SK-N-SH (cell line): ENCODE measurements at regions not wholly inside any gene's neighbourhood (a gene's known extent, or its start where the extent isn't known, plus 50 kb on each side); places are given as distances from the start of the nearest gene placed in this dataset.

Source experiments
- CTCF ChIA-PET: fragments of 300-600, 350-600 bp; formaldehyde crosslinking; extraction: SDS; loops from one replicate; lab custom pipeline; 2021; lab: Yijun Ruan, JAX
- POLR2A ChIA-PET: fragments of 350-600 bp; sonication (Branson Sonifier 250); formaldehyde crosslinking; extraction: SDS; loops from one replicate; lab custom pipeline; 2020; ENCODE audit warnings: antibody characterized with exemption, inconsistent platforms; lab: Yijun Ruan, JAX
- DNase-seq: peaks from one replicate; pipeline ENCODE4 v3.0.0; 2012
- H2AFZ ChIP-seq: fragments of 200-600 bp; sonication (generic); 2 replicates; pipeline ENCODE4 v1.8.1; 2016; ENCODE audit warnings: antibody characterized with exemption, mild to moderate bottlenecking, low read depth
- H3F3A ChIP-seq: fragments of 200-600 bp; sonication (generic); replicated peaks from 2 replicates; pipeline ENCODE3; 2016; ENCODE audit warnings: antibody characterized with exemption, mild to moderate bottlenecking; ENCODE audit not compliant: insufficient read depth
- H3K27ac ChIP-seq, 2 experiments: fragments of 200-500 bp in 1 of 2; fragments of 200-600 bp in 1 of 2; sonication (Bioruptor generic) in 1 of 2; sonication (generic), shearing (Covaris generic) in 1 of 2; 2 replicates each; pipeline versions ENCODE4 v1.5.1 to v1.6.1; 2014 to 2016; ENCODE audit warnings: low read depth in 2 of 2, inconsistent platforms in 1 of 2, low read length in 1 of 2, mild to moderate bottlenecking in 1 of 2, mixed read lengths in 1 of 2
- H3K27me3 ChIP-seq: fragments of 200-600 bp; sonication (generic), shearing (Covaris generic); 2 replicates; pipeline ENCODE4 v1.6.1; 2016; ENCODE audit warnings: mixed run types; ENCODE audit not compliant: insufficient read depth
- H3K36me3 ChIP-seq, 2 experiments: fragments of 200-500 bp in 1 of 2; fragments of 200-600 bp in 1 of 2; sonication (Bioruptor generic) in 1 of 2; sonication (generic) in 1 of 2; replicated peaks in 1 of 2; 2 replicates each; pipeline versions ENCODE3 to v1.5.1; 2014 to 2016; ENCODE audit warnings: low read length in 1 of 2, mild to moderate bottlenecking in 1 of 2; ENCODE audit not compliant: insufficient read depth in 2 of 2, control insufficient read depth in 1 of 2
- H3K4me1 ChIP-seq, 2 experiments: fragments of 200-500 bp in 1 of 2; fragments of 200-600 bp in 1 of 2; sonication (Bioruptor generic) in 1 of 2; sonication (generic), shearing (Covaris generic) in 1 of 2; 2 replicates each; pipeline versions ENCODE4 v1.5.1 to v1.6.1; 2014 to 2016; ENCODE audit warnings: low read depth in 1 of 2, low read length in 1 of 2, mixed run types in 1 of 2; ENCODE audit not compliant: insufficient read depth in 2 of 2, control insufficient read depth in 1 of 2
- H3K4me2 ChIP-seq: fragments of 200-600 bp; sonication (generic), shearing (Covaris generic); 2 replicates; pipeline ENCODE4 v1.6.1; 2017; ENCODE audit warnings: mixed run types
- H3K4me3 ChIP-seq, 2 experiments: fragments of 200-500 bp in 1 of 2; fragments of 200-600 bp in 1 of 2; sonication (Bioruptor generic) in 1 of 2; sonication (generic), shearing (Covaris generic) in 1 of 2; 2 replicates each; pipeline versions ENCODE4 v1.5.1 to v1.8.1; 2014 to 2016; ENCODE audit warnings: low read depth in 2 of 2, inconsistent platforms in 1 of 2, low read length in 1 of 2, mild to moderate bottlenecking in 1 of 2, mixed read lengths in 1 of 2, moderate library complexity in 1 of 2
- H3K79me2 ChIP-seq: fragments of 200-600 bp; sonication (generic); 2 replicates; pipeline ENCODE4 v1.8.1; 2017; ENCODE audit warnings: mild to moderate bottlenecking; ENCODE audit not compliant: insufficient read depth
- H3K9ac ChIP-seq: fragments of 200-600 bp; sonication (generic); 2 replicates; pipeline ENCODE4 v1.6.1; 2017; ENCODE audit warnings: mixed run types
- H3K9me2 ChIP-seq: fragments of 200-600 bp; sonication (generic); 2 replicates; pipeline ENCODE4 v1.6.1; 2017; ENCODE audit warnings: mixed run types
- H3K9me3 ChIP-seq: fragments of 200-600 bp; sonication (generic); 2 replicates; pipeline ENCODE4 v1.6.1; 2017; ENCODE audit warnings: mixed run types, mild to moderate bottlenecking, moderate library complexity
- H4K20me1 ChIP-seq: fragments of 200-600 bp; sonication (generic); 2 replicates; pipeline ENCODE4 v1.6.1; 2017; ENCODE audit warnings: mild to moderate bottlenecking, mixed run types; ENCODE audit not compliant: insufficient read depth
- EZH2phosphoT487 ChIP-seq: fragments of 200-600 bp; sonication (generic); IDR thresholded peaks from 2 replicates; pipeline ENCODE4 v1.6.1; 2017; ENCODE audit warnings: low read depth, mixed run types, mild to moderate bottlenecking, antibody characterized with exemption, moderate library complexity, borderline replicate concordance
- GABPA ChIP-seq: IDR thresholded peaks from 2 replicates; pipeline ENCODE4 v1.4.0; 2012; ENCODE audit warnings: low read depth, mild to moderate bottlenecking
- MAX ChIP-seq: IDR thresholded peaks from 2 replicates; pipeline ENCODE4 v1.4.0; 2012; ENCODE audit warnings: low read depth
- MXI1 ChIP-seq: IDR thresholded peaks from 2 replicates; pipeline ENCODE4 v1.6.1; 2012; ENCODE audit warnings: mild to moderate bottlenecking, low read depth, low read length, improper control_type of control experiment
- POLR2AphosphoS5 ChIP-seq: IDR thresholded peaks from 2 replicates; pipeline ENCODE4 v1.6.1; 2012; ENCODE audit warnings: low read depth, low read length
- RCOR1 ChIP-seq: fragments of 150-350 bp; IDR thresholded peaks from 2 replicates; pipeline ENCODE4 v1.6.1; 2017; ENCODE audit warnings: antibody characterized with exemption, low read length
- RFX5 ChIP-seq: IDR thresholded peaks from 2 replicates; pipeline ENCODE4 v1.6.1; 2012; ENCODE audit warnings: mild to moderate bottlenecking, improper control_type of control experiment, low read length
- RXRA ChIP-seq: IDR thresholded peaks from 2 replicates; pipeline ENCODE4 v1.4.0; 2012; ENCODE audit warnings: low read depth, mild to moderate bottlenecking, borderline replicate concordance
- TCF12 ChIP-seq: IDR thresholded peaks from 2 replicates; pipeline ENCODE4 v1.4.0; 2012
- TEAD4 ChIP-seq: IDR thresholded peaks from 2 replicates; pipeline ENCODE4 v1.4.0; 2012; ENCODE audit warnings: mild to moderate bottlenecking, borderline replicate concordance; ENCODE audit not compliant: insufficient read depth
- USF1 ChIP-seq: IDR thresholded peaks from 2 replicates; pipeline ENCODE4 v1.4.0; 2012; ENCODE audit warnings: low read depth, borderline replicate concordance
- YY1 ChIP-seq: IDR thresholded peaks from 2 replicates; pipeline ENCODE4 v1.4.0; 2012; ENCODE audit warnings: low read depth, mild to moderate bottlenecking
- ZBTB33 ChIP-seq: IDR thresholded peaks from 2 replicates; pipeline ENCODE4 v1.4.0; 2012; ENCODE audit warnings: low read depth, borderline replicate concordance
- WGBS: methylation state at CpG from one replicate; pipeline ENCODE4 v1.1.6; 2017; ENCODE audit warnings: low lambda C conversion rate; 5-methylcytosine and 5-hydroxymethylcytosine counted together
- TF ChIP-seq, protein P1 (sequence below): IDR thresholded peaks from 2 replicates; pipeline ENCODE4; 2012
- TF ChIP-seq, protein P2 (sequence below): fragments of 200-600 bp; sonication (generic); IDR thresholded peaks from 2 replicates; pipeline ENCODE4 v1.6.1; 2017; ENCODE audit warnings: antibody characterized with exemption, mild to moderate bottlenecking, moderate library complexity
- TF ChIP-seq, protein P3 (sequence below): fragments of 150-350 bp; IDR thresholded peaks from 2 replicates; pipeline ENCODE4 v1.6.1; 2016; ENCODE audit warnings: mild to moderate bottlenecking, low read depth, low read length

- Histone ChIP-seq H3K9ac (no peak overlapping the region), H3F3A (no peaks in the 10 kb centered on the region), H3K4me3 (no peak overlapping the region), H4K20me1 (no peaks in the 10 kb centered on the region), H3K4me1 (no peaks in the 10 kb centered on the region), H3K27ac (no peak overlapping the region), H3K4me2 (no peak overlapping the region), H2AFZ (no peak overlapping the region), H3K9me3 (no peaks in the 10 kb centered on the region), H3K79me2 (no peaks in the 10 kb centered on the region), H3K9me2 (no peaks in the 10 kb centered on the region), H3K27me3 (no peaks in the 10 kb centered on the region), H3K36me3 (no peaks in the 10 kb centered on the region)
- TF ChIP-seq RXRA (no peak), TCF12 (no peak), RFX5 (no peak), MAX (no peak), TEAD4 (no peak), RCOR1 (no peak), USF1 (no peak)
- TF ChIP-seq, protein P1, sequence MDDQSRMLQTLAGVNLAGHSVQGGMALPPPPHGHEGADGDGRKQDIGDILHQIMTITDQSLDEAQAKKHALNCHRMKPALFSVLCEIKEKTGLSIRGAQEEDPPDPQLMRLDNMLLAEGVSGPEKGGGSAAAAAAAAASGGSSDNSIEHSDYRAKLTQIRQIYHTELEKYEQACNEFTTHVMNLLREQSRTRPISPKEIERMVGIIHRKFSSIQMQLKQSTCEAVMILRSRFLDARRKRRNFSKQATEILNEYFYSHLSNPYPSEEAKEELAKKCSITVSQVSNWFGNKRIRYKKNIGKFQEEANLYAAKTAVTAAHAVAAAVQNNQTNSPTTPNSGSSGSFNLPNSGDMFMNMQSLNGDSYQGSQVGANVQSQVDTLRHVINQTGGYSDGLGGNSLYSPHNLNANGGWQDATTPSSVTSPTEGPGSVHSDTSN, result no peak
- TF ChIP-seq, protein P2, sequence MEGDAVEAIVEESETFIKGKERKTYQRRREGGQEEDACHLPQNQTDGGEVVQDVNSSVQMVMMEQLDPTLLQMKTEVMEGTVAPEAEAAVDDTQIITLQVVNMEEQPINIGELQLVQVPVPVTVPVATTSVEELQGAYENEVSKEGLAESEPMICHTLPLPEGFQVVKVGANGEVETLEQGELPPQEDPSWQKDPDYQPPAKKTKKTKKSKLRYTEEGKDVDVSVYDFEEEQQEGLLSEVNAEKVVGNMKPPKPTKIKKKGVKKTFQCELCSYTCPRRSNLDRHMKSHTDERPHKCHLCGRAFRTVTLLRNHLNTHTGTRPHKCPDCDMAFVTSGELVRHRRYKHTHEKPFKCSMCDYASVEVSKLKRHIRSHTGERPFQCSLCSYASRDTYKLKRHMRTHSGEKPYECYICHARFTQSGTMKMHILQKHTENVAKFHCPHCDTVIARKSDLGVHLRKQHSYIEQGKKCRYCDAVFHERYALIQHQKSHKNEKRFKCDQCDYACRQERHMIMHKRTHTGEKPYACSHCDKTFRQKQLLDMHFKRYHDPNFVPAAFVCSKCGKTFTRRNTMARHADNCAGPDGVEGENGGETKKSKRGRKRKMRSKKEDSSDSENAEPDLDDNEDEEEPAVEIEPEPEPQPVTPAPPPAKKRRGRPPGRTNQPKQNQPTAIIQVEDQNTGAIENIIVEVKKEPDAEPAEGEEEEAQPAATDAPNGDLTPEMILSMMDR, result no peak
- WGBS, result 11% methylated on average over 1 of the region's 1 CpG
- ChIA-PET CTCF (no interaction called here), POLR2A (no interaction called here)
- DNase-seq, result no peak
Measured at GRCh38 chr12:38391007-38391406, 74.4 kb downstream of the ALG10B start.

GRCh38 chr12:38392554-38393144 is 76.1 kb downstream of the ALG10B start:
- no peaks in the 10 kb centered on the region for H3K79me2 ChIP-seq
- no peaks in the 10 kb centered on the region for H3K4me1 ChIP-seq
- H3K27ac ChIP-seq, result no peak overlapping the region
- no peaks in the 10 kb centered on the region for H3K27me3 ChIP-seq
- no peak overlapping the region for H3K4me2 ChIP-seq
- H3F3A ChIP-seq, result no peaks in the 10 kb centered on the region
- H3K9me2 ChIP-seq, result no peaks in the 10 kb centered on the region
- POLR2A ChIA-PET, result no interaction called here
- 0 out of 2 replicates have a peak overlapping the region, but pooled peaks have one; percentile 46 for H2AFZ ChIP-seq
- H3K9me3 ChIP-seq, result no peaks in the 10 kb centered on the region
- no peak for DNase-seq
- H3K9ac ChIP-seq, result no peak overlapping the region
- WGBS, result 1% methylated on average over 5 of the region's 5 CpGs
- no peaks in the 10 kb centered on the region for H4K20me1 ChIP-seq
- CTCF ChIA-PET, result interaction anchor here (1.0 kb wide), 1 partner anchor 8 kb away, joined by 3 read pairs; no protein-coding TSS in a partner anchor
- no peak overlapping the region for H3K4me3 ChIP-seq
- no peaks in the 10 kb centered on the region for H3K36me3 ChIP-seq
- TF ChIP-seq TCF12 (no peak), GABPA (no peak), TEAD4 (no peak), ZBTB33 (no peak), RCOR1 (no peak), EZH2phosphoT487 (no peak), MXI1 (no peak), RXRA (no peak), MAX (no peak), YY1 (no peak), POLR2AphosphoS5 (no peak)
- TF ChIP-seq, protein P3, sequence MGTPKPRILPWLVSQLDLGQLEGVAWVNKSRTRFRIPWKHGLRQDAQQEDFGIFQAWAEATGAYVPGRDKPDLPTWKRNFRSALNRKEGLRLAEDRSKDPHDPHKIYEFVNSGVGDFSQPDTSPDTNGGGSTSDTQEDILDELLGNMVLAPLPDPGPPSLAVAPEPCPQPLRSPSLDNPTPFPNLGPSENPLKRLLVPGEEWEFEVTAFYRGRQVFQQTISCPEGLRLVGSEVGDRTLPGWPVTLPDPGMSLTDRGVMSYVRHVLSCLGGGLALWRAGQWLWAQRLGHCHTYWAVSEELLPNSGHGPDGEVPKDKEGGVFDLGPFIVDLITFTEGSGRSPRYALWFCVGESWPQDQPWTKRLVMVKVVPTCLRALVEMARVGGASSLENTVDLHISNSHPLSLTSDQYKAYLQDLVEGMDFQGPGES, result no peak
- TF ChIP-seq, protein P2, result no peak
